Endothelial cell of umbilical vein (primary cell): ENCODE measurements at regions not wholly inside any gene's neighbourhood (a gene's known extent, or its start where the extent isn't known, plus 50 kb on each side); places are given as distances from the start of the nearest gene placed in this dataset.

Source experiments
- BruUV-seq: library from RNA; stranded (reverse); fragments of 400-500 nt; replicated peaks from 2 replicates; lab custom pipeline; 2021; lab: Mats Ljungman, UMichigan
- CTCF ChIA-PET: fragments of 300-600, 350-600 bp; sonication (Branson Sonifier 250); formaldehyde crosslinking; loops from one replicate; lab custom pipeline; 2021; ENCODE audit warnings: antibody characterized with exemption, inconsistent platforms; lab: Charles Lee
- POLR2A ChIA-PET: fragments of 300-600, 350-600 bp; sonication (Branson Sonifier 250); formaldehyde crosslinking; loops from one replicate; lab custom pipeline; 2021; ENCODE audit warnings: antibody characterized with exemption, inconsistent platforms; lab: Charles Lee
- DNase-seq: peaks from one replicate; pipeline ENCODE4 v3.0.0-alpha.2; 2011; ENCODE audit warnings: low read depth, low spot score
- FAIRE-seq: peaks from 2 replicates; lab custom pipeline; 2011; peaks lifted over from hg19 to GRCh38; lab: Jason Lieb, UNC
- H2AFZ ChIP-seq: 2 replicates; pipeline ENCODE4 v1.6.0; 2012; ENCODE audit warnings: low read depth, low read length, control low read depth, inconsistent platforms
- H3K27ac ChIP-seq: 2 replicates; pipeline ENCODE4 v1.5.1; 2011; ENCODE audit warnings: low read depth, mild to moderate bottlenecking, control low read depth, low read length, moderate library complexity; ENCODE audit not compliant: insufficient read depth
- H3K27me3 ChIP-seq, 2 experiments: 2 replicates each; pipeline versions ENCODE4 v1.6.0 to v1.6.1; 2011; ENCODE audit warnings: low read length in 2 of 2, mixed read lengths in 1 of 2; ENCODE audit not compliant: control insufficient read depth in 2 of 2, insufficient read depth in 2 of 2
- H3K36me3 ChIP-seq, 2 experiments: 2 replicates in 1 of 2; 3 replicates in 1 of 2; pipeline ENCODE4 v1.5.1; 2011; ENCODE audit warnings: low read length in 2 of 2, mild to moderate bottlenecking in 1 of 2, moderate library complexity in 1 of 2; ENCODE audit not compliant: control insufficient read depth in 2 of 2, insufficient read depth in 2 of 2; ENCODE audit errors: extremely low read depth in 1 of 2
- H3K4me1 ChIP-seq: 3 replicates; pipeline ENCODE4 v1.5.1; 2011; ENCODE audit warnings: mild to moderate bottlenecking, low read length; ENCODE audit not compliant: control insufficient read depth, insufficient read depth; ENCODE audit errors: extremely low read depth
- H3K4me2 ChIP-seq: 2 replicates; pipeline ENCODE4 v1.6.1; 2011; ENCODE audit warnings: low read length, control low read depth, mixed read lengths; ENCODE audit not compliant: insufficient read depth
- H3K4me3 ChIP-seq, 3 experiments: fragments of 200-600 bp in 1 of 3; sonication (generic), shearing (Covaris generic) in 1 of 3; replicated peaks in 1 of 3; 2 replicates each; pipeline ENCODE4 v1.5.1; 2011 to 2016; ENCODE audit warnings: control low read depth in 3 of 3, low read length in 3 of 3, mild to moderate bottlenecking in 2 of 3, inconsistent platforms in 1 of 3, low read depth in 1 of 3, moderate library complexity in 1 of 3; ENCODE audit not compliant: insufficient read depth in 1 of 3
- H3K79me2 ChIP-seq: 2 replicates; pipeline ENCODE4 v1.6.0; 2012; ENCODE audit warnings: low read length, inconsistent platforms; ENCODE audit not compliant: control insufficient read depth, insufficient read depth
- H3K9ac ChIP-seq: replicated peaks from 2 replicates; pipeline ENCODE3; 2011; ENCODE audit warnings: low read length, control low read depth; ENCODE audit not compliant: insufficient read depth; ENCODE audit errors: extremely low read depth
- H3K9me1 ChIP-seq: replicated peaks from 3 replicates; pipeline ENCODE4 v1.6.0; 2011; ENCODE audit warnings: mild to moderate bottlenecking, low read length; ENCODE audit not compliant: control insufficient read depth, insufficient read depth; ENCODE audit errors: extremely low read depth
- H3K9me3 ChIP-seq: replicated peaks from 2 replicates; pipeline ENCODE4 v1.5.1; 2012; ENCODE audit warnings: low read length, inconsistent platforms; ENCODE audit not compliant: control insufficient read depth, insufficient read depth
- H4K20me1 ChIP-seq: replicated peaks from 2 replicates; pipeline ENCODE3; 2011; ENCODE audit warnings: mild to moderate bottlenecking, low read length; ENCODE audit not compliant: control insufficient read depth, insufficient read depth; ENCODE audit errors: extremely low read depth
- CTCF ChIP-seq, 2 donors: IDR thresholded peaks; 1 replicate in 1 of 2; 2 replicates in 1 of 2; pipeline ENCODE4 v1.5.1; 2011; ENCODE audit warnings: low read length in 2 of 2, mild to moderate bottlenecking in 2 of 2, moderate library complexity in 2 of 2, control low read depth in 1 of 2, inconsistent platforms in 1 of 2, low read depth in 1 of 2; ENCODE audit not compliant: insufficient read depth in 1 of 2; ENCODE audit errors: extremely low read depth in 1 of 2
- EZH2 ChIP-seq: IDR thresholded peaks from 2 replicates; pipeline ENCODE4 v1.6.1; 2012; ENCODE audit warnings: borderline replicate concordance, low read depth, mild to moderate bottlenecking, moderate library complexity, low read length, inconsistent platforms; ENCODE audit not compliant: severe bottlenecking
- FOS ChIP-seq: IDR thresholded peaks from 2 replicates; pipeline ENCODE4 v1.6.1; 2011; ENCODE audit warnings: mild to moderate bottlenecking, low read length, moderate library complexity, borderline replicate concordance; ENCODE audit not compliant: insufficient read depth
- GATA2 ChIP-seq: IDR thresholded peaks from 2 replicates; pipeline ENCODE4 v1.7.0; 2011; ENCODE audit warnings: low read depth, mild to moderate bottlenecking, moderate library complexity, mixed read lengths, low read length; ENCODE audit not compliant: insufficient read length, insufficient read depth
- JUN ChIP-seq: IDR thresholded peaks from 2 replicates; pipeline ENCODE4 v1.6.1; 2011; ENCODE audit warnings: borderline replicate concordance, low read depth; ENCODE audit not compliant: insufficient read length, insufficient read depth
- MAX ChIP-seq: IDR thresholded peaks from 2 replicates; pipeline ENCODE4 v1.6.1; 2011; ENCODE audit not compliant: insufficient read depth, insufficient read length
- MYC ChIP-seq: IDR thresholded peaks from one replicate; pipeline ENCODE4 v1.6.1; 2011; ENCODE audit warnings: mild to moderate bottlenecking, low read depth, low read length
- POLR2A ChIP-seq: IDR thresholded peaks from 2 replicates; pipeline ENCODE4 v1.6.1; 2012; ENCODE audit warnings: low read depth, mild to moderate bottlenecking, control low read depth, low read length
- POLR2AphosphoS5 ChIP-seq: IDR thresholded peaks from 2 replicates; pipeline ENCODE4 v1.6.1; 2012; ENCODE audit warnings: low read depth, mild to moderate bottlenecking, control low read depth, low read length, moderate library complexity; ENCODE audit not compliant: insufficient read depth
- dilution Hi-C: fragments of 300-500 bp; cut with MboI; formaldehyde crosslinking; loops from one replicate; pipeline ENCODE4 v1.15.0; 2019; ENCODE audit warnings: low sequenced_read_pairs; ENCODE audit not compliant: extremely low pct_ligation_motif_present
- intact Hi-C: fragments of 100-400 bp; cut with micrococcal nuclease; formaldehyde crosslinking; loops from one replicate; pipeline ENCODE4 v1.10.0; 2022

- dilution Hi-C loops, result no loop called here
- FAIRE-seq (no peak), DNase-seq (no peak)
- Histone ChIP-seq H3K9me3 (no peaks in the 10 kb centered on the region), H3K4me2 (peak overlapping the region; percentile 56), H3K36me3 (no peaks in the 10 kb centered on the region), H3K9me1 (no peaks in the 10 kb centered on the region), H3K4me1 (peaks cover 63% of the 10 kb centered on the region), H3K27me3 (no peaks in the 10 kb centered on the region), H4K20me1 (no peaks in the 10 kb centered on the region), H2AFZ (no peak overlapping the region), H3K4me3 (peak overlapping the region in 1 of 3 experiments; percentile 13), H3K27ac (peak overlapping the region; percentile 99), H3K9ac (peak overlapping the region; percentile 96), H3K79me2 (no peaks in the 10 kb centered on the region)
- BruUV-seq, result TSS peak; percentile 40
- TF ChIP-seq MYC (no peak), POLR2A (no peak), GATA2 (no peak), JUN (no peak), EZH2 (no peak), POLR2AphosphoS5 (no peak), MAX (no peak), CTCF (IDR thresholded peaks at IDR 0.05; ENCODE audit: extremely low read depth in 1 of 2, insufficient read depth in 1 of 2, low read depth in 1 of 2, low read length in 2 of 2) (no peak), FOS (no peak)
- ChIA-PET POLR2A (no interaction called here), CTCF (no interaction called here)
- intact Hi-C loops, result loop anchor here (1.0 to 2.0 kb wide), 9 partner anchors 40 to 417 kb away; no protein-coding TSS in a partner anchor
These were observed 144.1 kb upstream of the CAV2 start for GRCh38 chr7:116355424-116355765.
